Kidney glomerular epithelial cell (primary cell): ENCODE measurements at regions not wholly inside any gene's neighbourhood (a gene's known extent, or its start where the extent isn't known, plus 50 kb on each side); places are given as distances from the start of the nearest gene placed in this dataset.
A peak's percentile ranks its signal among the peaks of the same experiment; 100 is the strongest.
"Not testable (repeated sequence)": the region's sequence is repeated elsewhere in the genome, so short reads cannot be mapped to it uniquely, and the experiment has no call there.

Experiments
- DNase-seq: peaks from one replicate; lab custom pipeline; 2025; lab: John Stamatoyannopoulos, UW

DNA sequence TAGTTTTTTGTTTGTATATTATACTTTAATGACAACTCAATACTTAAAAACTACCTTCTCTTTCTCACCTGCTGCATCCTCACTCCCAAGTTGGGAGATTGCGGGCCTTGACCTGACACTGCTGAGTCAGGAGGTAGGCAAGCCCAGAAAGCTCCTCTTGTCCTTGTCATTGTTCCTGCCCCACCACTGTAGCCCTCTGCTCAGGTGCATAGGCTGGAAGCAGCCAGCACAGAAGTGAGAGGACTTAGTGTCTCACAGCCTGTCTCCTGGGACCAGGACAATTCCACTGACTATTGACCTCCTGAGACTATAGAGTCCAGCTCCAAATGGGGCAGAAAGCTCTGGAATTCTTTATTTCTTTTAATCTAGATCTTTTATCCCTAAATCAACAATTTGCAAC lies 123.5 kb upstream of the NDP start:
- DNase-seq = no peak

DNA sequence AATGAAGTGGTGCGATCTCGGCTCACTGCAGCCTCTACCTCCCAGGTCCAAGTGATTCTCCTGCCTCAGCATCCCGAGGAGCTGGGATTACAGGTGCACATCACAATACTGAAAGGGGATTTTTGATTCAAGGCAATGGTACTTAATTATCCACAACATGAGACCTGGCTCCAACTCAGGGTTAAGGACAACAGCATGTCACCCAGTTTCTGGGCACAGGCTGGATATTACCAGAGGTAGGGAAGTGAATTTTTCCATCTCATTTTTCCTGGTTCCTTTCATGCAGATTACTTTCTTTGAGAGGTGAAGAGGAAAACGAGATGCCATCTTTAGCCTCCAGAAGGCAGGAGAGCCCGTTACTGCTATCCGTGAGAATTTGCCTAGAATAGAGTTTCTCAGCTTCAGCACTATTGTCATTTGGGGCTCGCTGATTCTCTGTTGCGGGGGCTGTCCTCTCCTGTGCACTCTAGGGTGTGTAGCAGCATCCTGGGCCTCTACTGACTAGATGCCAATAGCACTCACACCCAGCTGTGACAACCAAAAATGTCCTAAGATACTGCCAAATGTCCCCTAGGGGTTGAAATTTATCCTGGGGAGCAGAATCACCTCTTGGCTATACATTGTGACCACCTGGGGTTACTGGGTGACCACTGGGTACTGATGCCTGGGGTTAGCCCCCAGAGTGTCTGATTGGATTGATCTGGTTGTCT lies 121.8 kb upstream of the NDP start:
- no peak for DNase-seq

DNA sequence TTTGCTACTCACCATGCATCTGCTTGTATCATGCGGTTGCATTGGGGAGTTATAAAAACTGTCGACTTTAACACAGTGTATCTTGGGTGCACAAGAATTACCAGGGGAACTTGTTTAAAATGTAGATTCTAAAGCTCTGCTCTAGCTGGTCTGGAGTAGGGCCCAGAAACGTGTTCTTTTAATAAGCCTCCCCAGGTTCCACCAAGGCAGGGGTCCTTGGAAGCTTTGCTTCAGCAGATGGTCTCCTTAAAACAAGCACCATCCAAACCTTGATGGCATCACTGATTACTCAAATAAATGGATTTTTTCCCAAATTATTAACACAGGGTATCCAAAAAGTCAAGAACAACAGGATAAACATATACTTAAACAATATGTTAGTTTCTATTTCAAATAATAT lies 120.2 kb upstream of the NDP start:
- DNase-seq = no peak

DNA sequence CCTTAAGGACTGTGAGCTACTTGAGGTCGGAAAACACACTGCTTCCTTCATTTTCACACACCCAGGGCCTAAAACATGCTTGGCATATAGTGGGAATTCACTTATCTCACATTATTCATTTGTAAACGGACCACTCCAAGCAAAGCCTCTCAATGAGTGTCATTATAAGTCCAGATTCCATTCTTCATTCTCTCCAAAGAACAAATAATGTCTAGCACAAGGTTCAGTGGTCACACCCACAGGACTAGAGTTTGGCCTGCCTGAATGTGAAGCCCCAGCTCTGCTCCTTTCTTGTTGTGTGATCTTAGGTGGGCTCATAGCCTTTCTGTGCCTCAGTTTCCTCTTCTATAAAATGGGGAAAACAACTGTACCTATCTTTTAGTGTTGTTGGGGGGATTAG lies 119.6 kb upstream of the NDP start:
- DNase-seq = no peak

DNA sequence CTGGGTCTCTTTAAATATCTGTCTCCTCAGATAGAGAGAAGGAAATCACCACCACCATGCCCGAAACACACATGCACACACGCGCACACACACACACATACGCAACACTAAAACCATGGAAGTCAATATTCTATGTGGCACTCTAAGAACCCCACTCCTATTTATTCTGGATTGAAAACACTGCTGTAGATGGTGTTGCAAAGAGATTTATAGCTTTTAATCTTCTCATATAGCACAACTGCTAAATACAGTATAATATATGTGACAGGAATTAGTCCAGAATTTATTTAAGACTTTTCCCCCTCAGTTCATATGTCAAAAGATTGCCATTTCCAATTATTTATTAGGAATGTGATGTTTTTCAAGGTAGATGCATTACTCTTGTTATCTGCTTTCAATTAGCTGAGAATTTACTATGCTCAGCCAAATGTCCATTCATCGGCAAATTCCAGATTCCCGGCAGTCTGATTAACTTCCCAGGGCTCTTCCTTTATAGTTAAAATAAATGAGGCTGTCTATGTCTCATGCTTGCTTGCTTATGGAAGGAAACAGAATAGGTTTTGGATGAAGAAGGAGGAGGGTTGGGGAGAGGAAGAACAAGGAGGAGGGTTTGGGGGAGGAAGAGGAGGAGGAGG lies 115.4 kb upstream of the NDP start:
- DNase-seq = no peak

DNA sequence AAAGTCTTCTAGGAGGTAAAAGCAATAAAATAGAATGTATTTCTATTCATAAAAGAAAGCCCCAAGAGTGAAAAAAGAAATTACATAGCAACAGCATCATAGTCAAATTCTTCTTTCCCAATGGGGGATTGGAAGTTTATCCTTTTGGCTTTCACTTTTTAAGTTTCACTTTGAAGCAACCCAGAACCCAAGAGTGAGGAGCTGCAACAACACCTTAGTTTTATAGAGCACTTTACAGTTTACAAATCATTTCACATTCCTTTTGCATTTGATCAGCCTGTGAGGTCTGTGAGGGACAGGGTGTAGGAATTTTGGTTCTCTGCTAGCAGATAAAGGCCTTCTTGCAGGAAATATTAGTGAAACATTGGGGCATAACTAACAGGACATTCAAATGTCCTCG lies 112.0 kb upstream of the NDP start:
- DNase-seq = no peak

DNA sequence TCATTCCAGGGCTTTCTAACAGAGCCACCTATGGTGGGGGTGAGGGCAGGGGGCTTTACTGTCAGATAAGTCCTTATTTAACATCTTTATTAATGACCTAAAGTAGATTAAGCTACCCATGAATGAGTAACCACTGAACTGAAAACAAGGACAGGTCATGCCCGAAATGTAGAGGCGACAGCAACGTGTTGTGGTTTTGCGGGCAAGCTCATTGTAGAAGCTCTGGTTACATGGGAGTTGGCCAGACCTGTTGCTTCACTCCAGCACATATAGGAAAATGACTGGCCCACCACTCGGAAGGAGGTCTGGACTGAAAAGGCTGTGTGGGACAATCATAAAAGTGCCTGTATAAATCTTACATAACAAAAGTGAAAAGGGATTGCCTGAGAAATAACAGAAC lies 109.6 kb upstream of the NDP start:
- no peak for DNase-seq

DNA sequence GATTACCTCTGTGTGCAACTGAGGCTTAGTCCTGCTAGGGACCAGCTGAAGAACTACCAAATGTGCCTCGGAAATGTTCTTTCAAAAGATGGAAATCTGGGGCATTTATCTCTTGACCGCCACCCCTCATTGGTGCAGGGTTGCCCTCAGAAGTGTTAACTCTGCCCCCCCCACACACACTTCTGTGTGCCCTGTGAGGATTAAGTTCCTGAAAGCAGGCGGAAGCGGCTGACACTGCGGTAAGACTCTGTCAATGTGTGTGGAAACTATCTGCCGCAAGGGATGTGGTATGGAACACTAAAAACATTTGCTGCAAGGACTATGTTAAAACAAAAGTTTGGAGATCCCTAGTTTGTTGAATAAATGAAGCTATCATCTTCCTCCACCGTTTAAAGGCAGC lies 106.9 kb upstream of the NDP start:
- no peak for DNase-seq

DNA sequence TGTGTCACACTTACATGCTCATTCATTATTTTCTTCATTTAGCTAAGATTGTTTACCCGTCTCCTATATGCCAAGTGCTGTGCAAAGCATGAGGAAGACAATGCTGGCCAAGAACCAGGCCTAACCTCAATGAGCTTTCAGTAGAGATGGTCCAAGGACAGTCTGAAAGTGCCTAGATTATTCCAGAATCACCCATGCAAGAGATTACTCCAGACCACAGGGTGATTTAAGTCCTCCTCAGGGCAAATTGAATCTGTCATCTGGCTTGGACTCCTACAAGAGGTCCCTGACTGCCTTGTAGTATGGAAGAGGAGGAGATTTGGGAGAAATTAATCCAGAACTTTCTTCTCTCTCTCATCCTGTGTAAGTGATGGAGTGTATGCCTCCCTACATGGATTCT lies 99.4 kb upstream of the NDP start:
- DNase-seq = no peak

DNA sequence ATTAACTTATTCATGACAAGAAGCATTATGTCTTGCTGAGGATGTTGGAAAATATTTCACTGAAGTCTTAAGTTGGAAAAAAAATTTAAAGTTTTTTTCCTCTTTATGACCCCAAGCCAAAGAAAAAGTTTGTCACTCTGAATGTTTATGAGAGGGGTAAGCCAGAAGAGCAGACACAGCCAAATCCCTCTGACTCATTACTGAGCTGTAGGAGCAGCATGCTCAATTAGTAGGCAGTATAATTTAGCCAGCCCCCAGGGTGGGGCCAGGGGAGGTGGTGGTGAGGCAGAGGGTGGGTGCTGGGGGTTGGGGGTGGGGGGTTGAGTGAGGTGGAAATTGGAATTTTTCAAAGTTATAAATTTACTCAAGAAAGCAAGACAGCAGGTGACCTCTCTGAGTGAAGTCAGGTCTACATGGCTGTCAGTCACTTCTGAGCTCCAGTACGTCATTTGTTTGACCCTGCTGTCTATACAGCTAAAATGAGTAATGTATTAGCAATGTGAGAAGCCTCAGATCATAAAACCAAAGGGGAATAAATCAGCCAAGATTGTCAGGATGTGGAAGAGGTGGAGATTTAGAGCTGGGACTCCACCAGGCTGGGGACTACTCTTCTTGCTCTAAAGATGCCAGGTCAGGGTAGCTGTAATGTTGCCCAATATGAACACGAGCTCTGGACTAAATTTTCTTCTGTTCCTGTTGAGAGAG lies 98.8 kb upstream of the NDP start:
- DNase-seq = peak; percentile 52

DNA sequence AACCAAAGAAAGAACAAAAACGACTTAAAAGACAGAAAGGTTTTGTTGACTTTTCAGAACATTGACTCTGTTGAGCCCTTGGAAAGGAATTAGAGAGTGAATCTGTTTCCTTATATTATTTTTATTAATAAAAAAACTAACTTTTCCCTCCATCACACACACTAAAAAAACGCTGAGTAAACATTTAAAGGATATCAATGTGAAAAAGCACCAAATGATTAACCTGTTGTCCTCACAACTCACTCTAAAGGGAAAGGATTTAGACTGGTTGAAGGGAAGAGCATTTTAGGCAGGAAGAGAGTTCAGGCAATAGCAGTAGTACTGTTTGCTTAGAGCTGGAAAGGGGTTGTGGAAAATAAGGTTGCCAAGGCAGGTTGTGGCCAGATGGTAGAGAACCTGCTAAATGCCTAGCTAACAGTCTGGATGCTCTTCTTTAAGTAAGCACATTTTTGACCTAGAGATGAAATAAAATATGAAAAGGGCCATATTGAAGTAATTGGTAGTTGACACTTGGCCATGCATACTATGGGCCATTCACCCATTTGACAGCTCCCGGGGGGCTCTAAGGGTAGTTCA lies 98.0 kb upstream of the NDP start:
- no peak for DNase-seq

DNA sequence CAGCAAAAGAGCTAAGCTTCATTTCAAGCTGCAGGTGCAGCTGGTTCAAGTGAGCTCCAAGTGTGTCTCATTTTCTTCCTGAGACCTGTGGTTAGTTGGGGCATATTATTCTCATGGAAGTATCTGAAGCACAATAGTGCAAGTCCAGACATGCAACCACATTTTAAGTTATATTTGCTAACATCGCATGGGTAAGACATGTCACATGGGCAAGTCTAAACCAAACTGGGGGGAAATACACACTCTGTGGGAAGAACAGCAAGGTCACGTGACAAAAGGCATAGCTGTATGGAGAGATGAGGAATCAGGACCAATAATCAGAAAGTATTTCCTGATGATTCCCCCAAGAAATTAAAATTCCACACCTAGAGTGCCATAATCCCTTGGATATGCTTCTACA lies 94.9 kb upstream of the NDP start:
- DNase-seq = no peak

DNA sequence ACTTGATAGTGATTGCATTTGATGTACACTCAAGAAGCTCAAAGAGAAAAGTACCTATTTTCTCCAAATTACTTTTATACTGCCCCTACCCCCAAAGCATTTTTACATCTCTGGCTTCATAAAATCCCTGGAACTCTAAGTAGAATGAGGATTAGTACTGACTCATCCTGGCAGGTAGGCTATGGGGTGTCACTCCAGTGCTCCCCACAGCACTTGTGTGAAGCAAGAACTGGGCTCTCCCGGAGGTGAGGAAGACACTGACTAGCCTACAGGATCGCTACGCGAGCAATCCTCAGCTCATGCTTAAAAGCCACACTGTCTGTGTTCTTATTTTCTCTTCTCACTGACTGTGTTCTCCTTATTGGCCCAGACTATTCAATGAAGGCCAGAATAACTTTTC lies 90.4 kb upstream of the NDP start:
- DNase-seq = no peak

DNA sequence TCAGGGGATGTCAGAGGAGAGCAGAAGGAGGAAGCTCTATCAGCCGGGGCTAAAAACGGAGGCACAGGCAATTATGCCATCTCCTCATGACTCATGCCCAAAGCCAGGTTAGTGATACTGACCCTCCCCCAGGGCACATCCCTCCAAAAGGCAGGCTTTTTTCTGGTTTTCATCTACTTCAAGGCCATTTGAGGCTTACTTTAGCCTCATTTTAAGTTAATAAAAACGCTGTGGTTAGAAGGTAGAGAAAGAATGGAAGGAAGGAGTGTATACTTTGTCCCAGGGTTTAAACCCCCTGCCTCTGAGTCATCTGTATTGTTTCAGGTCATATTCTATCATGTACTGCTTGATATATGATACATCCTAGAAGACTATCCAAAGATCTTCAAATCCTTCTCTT lies 89.7 kb upstream of the NDP start:
- peak; percentile 3 for DNase-seq

DNA sequence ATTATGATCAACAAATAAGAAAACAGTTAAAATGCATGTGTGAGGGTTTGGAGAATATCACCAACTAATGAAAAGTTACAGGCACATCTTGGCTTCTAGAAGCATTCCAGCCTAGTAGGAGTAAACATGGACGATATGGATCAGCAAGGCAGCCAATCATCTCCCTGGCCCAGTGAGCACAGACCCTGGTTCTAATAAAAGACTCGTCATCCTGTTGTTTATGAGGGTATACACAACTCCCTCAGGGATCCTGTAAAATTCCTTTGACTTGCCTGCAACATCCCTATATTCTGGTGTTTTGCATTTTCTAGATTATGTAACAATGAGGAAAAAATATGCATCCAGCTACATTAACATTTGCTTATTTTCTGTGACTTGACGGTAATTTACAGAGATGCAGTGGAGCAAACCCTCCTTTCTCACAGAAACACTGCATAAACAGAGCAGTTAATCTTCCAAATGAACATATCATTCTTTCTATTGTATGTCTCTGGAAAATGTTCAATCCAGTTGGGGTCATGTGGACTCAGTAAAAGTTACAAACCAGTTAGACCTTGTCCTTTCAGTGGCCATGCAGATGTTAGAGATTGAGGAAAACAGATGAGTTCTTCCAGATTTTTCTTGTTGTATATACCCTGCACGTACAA lies 88.9 kb upstream of the NDP start:
- no peak for DNase-seq

DNA sequence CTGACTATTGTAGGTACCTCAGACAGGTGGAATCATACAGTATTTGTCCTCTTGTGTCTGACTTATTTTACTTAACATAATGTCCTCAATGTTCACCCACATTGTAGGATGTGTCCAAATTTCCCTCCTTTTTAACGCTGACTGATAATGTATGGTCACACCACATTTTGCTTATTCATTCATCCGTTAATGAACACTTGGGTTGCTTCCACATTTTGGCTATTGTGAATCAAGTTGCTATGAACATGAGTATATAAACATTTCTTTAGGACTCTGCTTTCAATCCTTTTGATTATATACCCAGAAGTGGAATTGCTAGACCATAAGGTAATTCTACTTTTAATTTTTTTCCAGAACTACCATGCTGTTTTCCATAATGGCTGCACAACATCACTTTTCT lies 87.0 kb upstream of the NDP start:
- DNase-seq = no peak

DNA sequence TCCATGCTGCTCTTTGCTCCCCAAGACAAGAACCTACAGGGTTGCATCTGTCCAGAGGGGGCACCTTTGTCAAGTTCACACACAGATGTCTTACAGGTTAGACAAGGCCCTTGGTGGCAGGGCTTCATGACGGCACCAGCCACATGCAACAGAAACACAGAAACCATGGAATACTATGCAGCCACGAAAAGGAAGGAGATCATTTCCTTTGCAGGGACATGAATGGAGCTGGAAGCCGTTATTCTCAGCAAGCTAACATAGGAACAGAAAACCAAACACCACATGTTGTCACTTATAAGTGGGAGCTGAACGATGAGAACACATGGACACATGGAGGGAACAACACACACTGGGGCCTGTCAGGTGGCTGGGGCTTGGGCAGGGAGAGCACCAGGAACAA lies 85.1 kb upstream of the NDP start:
- no peak for DNase-seq

DNA sequence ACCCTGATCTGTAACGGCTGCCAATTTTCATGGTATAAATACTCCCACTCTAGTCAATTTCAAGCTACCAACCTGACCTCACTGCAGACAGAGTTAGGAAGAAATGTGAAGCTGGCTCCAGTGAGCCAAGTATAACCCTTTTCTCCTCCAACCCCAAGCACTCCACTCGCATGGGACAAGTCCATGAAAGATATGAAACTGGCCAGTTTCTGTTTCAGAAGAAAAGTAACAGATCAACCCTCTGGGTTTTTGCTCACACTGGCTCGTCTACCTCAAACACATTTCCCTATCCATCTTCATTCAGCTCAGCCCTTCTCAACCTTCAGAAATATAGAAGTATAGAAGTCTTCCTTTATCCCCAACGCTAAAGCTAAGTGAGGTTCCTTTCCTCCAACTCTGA lies 82.4 kb upstream of the NDP start:
- DNase-seq = no peak

DNA sequence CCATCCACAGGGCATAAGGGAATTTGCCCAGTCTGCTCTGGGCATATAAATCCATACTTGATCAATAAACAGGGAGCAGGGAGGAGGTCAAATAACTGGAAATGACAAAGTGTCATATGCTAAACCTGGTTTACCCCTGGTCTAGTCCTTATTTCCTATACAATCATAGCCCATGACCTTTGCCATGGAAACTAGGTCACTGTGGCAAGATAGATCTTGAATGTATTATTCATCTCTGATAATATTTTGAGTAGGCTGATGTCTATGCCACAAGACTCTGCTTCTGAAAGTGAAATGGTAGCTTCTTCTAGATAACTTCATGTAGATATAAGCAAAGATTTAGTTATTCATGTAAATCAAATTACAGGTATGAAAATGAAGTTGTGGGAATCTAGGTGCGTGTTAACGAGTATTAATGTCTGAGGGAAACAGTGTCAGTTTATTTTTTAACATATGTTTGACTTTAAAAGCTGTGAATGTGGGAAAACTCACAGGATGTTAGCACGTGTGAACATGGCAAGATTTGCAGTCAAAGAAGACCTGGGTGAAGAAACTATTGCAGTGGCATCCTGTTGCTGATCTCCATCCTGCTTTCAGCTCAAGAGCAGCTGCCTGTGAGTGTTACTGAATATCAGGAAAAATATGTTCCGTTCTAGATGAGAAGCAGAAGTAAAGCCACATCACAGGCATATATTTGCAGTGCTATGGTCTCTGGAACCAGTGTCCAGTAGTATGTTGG lies 81.8 kb upstream of the NDP start:
- DNase-seq = no peak

DNA sequence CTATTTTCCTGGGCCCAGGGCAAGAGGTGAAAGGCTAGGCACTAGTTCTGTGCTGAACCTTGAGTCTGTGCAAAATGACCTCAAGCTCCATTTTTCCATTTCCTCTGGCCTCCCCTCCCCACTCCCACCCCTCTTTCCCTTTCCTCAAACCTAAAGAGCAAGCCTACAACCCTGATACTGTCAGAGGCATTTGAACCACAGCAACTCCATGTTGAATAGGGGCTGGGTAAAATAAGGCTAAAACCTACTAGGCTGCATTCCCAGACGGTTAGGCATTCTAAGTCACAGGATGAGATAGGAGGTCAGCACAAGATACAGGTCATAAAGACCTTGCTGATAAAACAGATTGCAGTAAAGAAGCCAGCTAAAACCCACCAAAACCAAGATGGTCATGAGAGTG lies 71.9 kb upstream of the NDP start:
- not testable (repeated sequence) for DNase-seq

DNA sequence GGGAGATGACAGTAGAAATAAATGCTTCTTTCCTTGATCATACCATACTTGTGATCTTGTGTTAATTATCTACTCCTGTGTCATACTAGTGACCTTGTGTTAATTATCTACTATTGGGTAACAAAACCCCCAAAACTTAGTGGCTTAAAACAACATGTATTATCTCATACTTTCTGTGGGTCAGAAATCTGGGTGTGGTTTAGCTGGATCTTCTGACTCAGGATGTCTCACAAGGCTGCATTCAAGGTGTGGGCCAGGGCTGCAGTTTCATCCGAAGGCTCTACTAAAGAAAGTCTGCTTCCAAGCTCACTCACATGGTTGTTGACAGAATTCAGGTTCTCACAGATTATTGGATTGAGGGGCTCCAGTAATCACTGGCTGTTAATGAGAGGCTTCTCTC lies 70.3 kb upstream of the NDP start:
- peak; percentile 51 for DNase-seq

DNA sequence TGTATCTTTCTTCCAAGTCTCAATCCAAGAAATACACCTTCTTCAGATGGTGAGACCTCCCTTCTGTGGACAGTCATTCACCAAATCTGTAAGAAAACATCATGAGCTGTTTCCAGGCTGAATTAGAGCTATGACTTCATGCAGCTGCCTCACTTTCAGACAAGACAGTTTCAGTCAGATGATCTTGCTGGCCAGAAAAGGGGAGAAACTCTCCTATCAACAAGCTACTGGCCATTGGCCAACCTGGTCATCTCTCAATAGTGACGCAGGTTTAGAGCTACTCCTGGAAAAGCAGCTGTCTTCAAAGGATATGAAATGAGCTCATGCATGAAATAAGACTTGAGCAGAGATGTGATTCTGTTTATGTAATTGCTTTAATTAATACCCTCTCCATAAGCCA lies 69.6 kb upstream of the NDP start:
- peak; percentile 21 for DNase-seq
